Stomach (tissue), 8 donors: ENCODE measurements at regions not wholly inside any gene's neighbourhood (a gene's known extent, or its start where the extent isn't known, plus 50 kb on each side); places are given as distances from the start of the nearest gene placed in this dataset.

Experiments
- DNase-seq, 2 donors: peaks; one replicate each; pipeline versions ENCODE4 v3.0.0 to v3.0.0-alpha.2; 2013 to 2019
- H3K27ac ChIP-seq, 5 donors: fragments of 200-600 bp in 4 of 5; sonication (generic) in 4 of 5; one replicate each; pipeline ENCODE4 v1.5.1; 2013 to 2019; ENCODE audit warnings: mild to moderate bottlenecking in 1 of 5, moderate library complexity in 1 of 5
- H3K27me3 ChIP-seq, 3 donors: fragments of 200-600 bp; sonication (generic); one replicate each; pipeline ENCODE4 v1.5.1; 2017 to 2019; ENCODE audit warnings: mixed run types in 1 of 3
- H3K36me3 ChIP-seq, 4 donors: fragments of 200-600 bp; sonication (generic); 1 replicate in 3 of 4; 2 replicates in 1 of 4; pipeline ENCODE4 v1.5.1; 2016 to 2019
- H3K4me1 ChIP-seq, 4 donors: fragments of 200-600 bp; sonication (generic); one replicate each; pipeline ENCODE4 v1.5.1; 2016 to 2019
- H3K4me3 ChIP-seq, 4 donors: fragments of 200-600 bp; sonication (generic) in 3 of 4; one replicate each; pipeline ENCODE4 v1.5.1; 2016 to 2019; ENCODE audit warnings: mild to moderate bottlenecking in 1 of 4
- H3K9me3 ChIP-seq, 4 donors: fragments of 200-600 bp; sonication (generic); one replicate each; pipeline ENCODE4 v1.5.1; 2016 to 2019
- CTCF ChIP-seq, 7 experiments: fragments of 450-650 bp in 4 of 7; fragments of 200-600 bp in 3 of 7; sonication (generic) in 3 of 7; IDR thresholded peaks; one replicate each; pipeline ENCODE4 v1.5.1; 2016 to 2019; ENCODE audit warnings: antibody characterized with exemption in 7 of 7, control low read depth in 2 of 7, mild to moderate bottlenecking in 1 of 7
- EP300 ChIP-seq: sonication (generic); formaldehyde crosslinking; IDR thresholded peaks from one replicate; pipeline ENCODE4 v1.6.1; 2017; ENCODE audit warnings: antibody characterized with exemption
- POLR2A ChIP-seq, 4 donors: fragments of 450-650 bp; IDR thresholded peaks; one replicate each; pipeline ENCODE4 v1.6.1; 2016; ENCODE audit warnings: antibody characterized with exemption in 4 of 4, control low read depth in 2 of 4, mild to moderate bottlenecking in 1 of 4, moderate library complexity in 1 of 4
- POLR2AphosphoS5 ChIP-seq, 3 donors: sonication (generic); formaldehyde crosslinking; IDR thresholded peaks; one replicate each; pipeline ENCODE4 v1.6.1; 2016; ENCODE audit warnings: antibody characterized with exemption in 3 of 3
- WGBS, 5 donors: extraction: QIAGEN DNeasy Blood & Tissue Kit in 3 of 5; methylation state at CpG; one replicate each; pipeline versions ENCODE4 v1.1.5 to v1.1.7; 2013 to 2018; 5-methylcytosine and 5-hydroxymethylcytosine counted together
- intact Hi-C: fragments of 100-400 bp; cut with DNase I; formaldehyde crosslinking; loops from one replicate; pipeline ENCODE4 v1.15.1; 2023; ENCODE audit warnings: low total_unique reads
- donor health status: healthy with polysubstance abuse.
- donor health status: Bipolar disorder and iron deficiency.
- donor health status: healthy.

GRCh38 chr17:69801368-69801767 lies 273.7 kb upstream of the KCNJ16 start:
- Histone ChIP-seq H3K4me1 (no peaks in the 10 kb centered on the region), H3K9me3 (peaks cover 0 to 8% (median 0%) of the 10 kb centered on the region in 4 donors), H3K27ac (no peak overlapping the region), H3K36me3 (no peaks in the 10 kb centered on the region), H3K4me3 (no peak overlapping the region), H3K27me3 (no peaks in the 10 kb centered on the region)
- intact Hi-C loops: no loop called here
- DNase-seq: no peak
- 76 to 100% (median 92%) methylated on average over 2 to 3 of the region's 3 CpGs for WGBS, 5 donors
- TF ChIP-seq EP300: no peak
- no peak for TF ChIP-seq POLR2A (IDR thresholded peaks at IDR 0.05)
- no peak for TF ChIP-seq CTCF (IDR thresholded peaks at IDR 0.05)
- no peak for TF ChIP-seq POLR2AphosphoS5 (IDR thresholded peaks at IDR 0.05)

GRCh38 chr17:69802045-69802740 lies 272.8 kb upstream of the KCNJ16 start:
- intact Hi-C loops: no loop called here
- H3K27me3 ChIP-seq: no peaks in the 10 kb centered on the region
- H3K4me3 ChIP-seq: no peak overlapping the region
- no peaks in the 10 kb centered on the region for H3K4me1 ChIP-seq
- TF ChIP-seq EP300 (no peak), POLR2A (IDR thresholded peaks at IDR 0.05) (no peak), POLR2AphosphoS5 (IDR thresholded peaks at IDR 0.05) (no peak), CTCF (IDR thresholded peaks at IDR 0.05) (no peak)
- WGBS, 5 donors: 56 to 96% (median 86%) methylated on average over 2 to 5 of the region's 5 CpGs
- peaks cover 0 to 8% (median 0%) of the 10 kb centered on the region in 4 donors for H3K9me3 ChIP-seq
- H3K36me3 ChIP-seq: no peaks in the 10 kb centered on the region
- no peak overlapping the region for H3K27ac ChIP-seq
- DNase-seq: no peak

- Histone ChIP-seq H3K9me3 (no peaks in the 10 kb centered on the region), H3K36me3 (no peaks in the 10 kb centered on the region), H3K4me1 (no peaks in the 10 kb centered on the region), H3K27ac (no peak overlapping the region), H3K4me3 (no peak overlapping the region), H3K27me3 (no peaks in the 10 kb centered on the region)
- no peak for TF ChIP-seq EP300
- TF ChIP-seq CTCF (IDR thresholded peaks at IDR 0.05): no peak
- TF ChIP-seq POLR2A (IDR thresholded peaks at IDR 0.05): no peak
- no peak for TF ChIP-seq POLR2AphosphoS5 (IDR thresholded peaks at IDR 0.05)
- intact Hi-C loops: no loop called here
- 57 to 81% (median 71%) methylated on average over 1 of the region's 1 CpG for WGBS, 5 donors
- no peak for DNase-seq
Measured at GRCh38 chr17:69809331-69809730, 265.7 kb upstream of the KCNJ16 start.

- Histone ChIP-seq H3K4me3 (no peak overlapping the region), H3K27ac (no peak overlapping the region), H3K36me3 (no peaks in the 10 kb centered on the region), H3K4me1 (no peaks in the 10 kb centered on the region), H3K9me3 (no peaks in the 10 kb centered on the region), H3K27me3 (no peaks in the 10 kb centered on the region)
- no peak for TF ChIP-seq EP300
- TF ChIP-seq POLR2AphosphoS5 (IDR thresholded peaks at IDR 0.05): no peak
- TF ChIP-seq POLR2A (IDR thresholded peaks at IDR 0.05): no peak
- TF ChIP-seq CTCF (IDR thresholded peaks at IDR 0.05): no peak
- DNase-seq: no peak
- intact Hi-C loops: no loop called here
- WGBS, 5 donors: 74 to 81% (median 79%) methylated on average over 6 of the region's 6 CpGs
Measured at GRCh38 chr17:69810326-69810965, 264.6 kb upstream of the KCNJ16 start.
